ENCODE measurements at regions not wholly inside any gene's neighbourhood (a gene's known extent, or its start where the extent isn't known, plus 50 kb on each side); places are given as distances from the start of the nearest gene placed in this dataset.

- Histone ChIP-seq H3K4me1 (peaks cover 0 to 7% (median 3%) of the 10 kb centered on the region in 4 donors), H3K9me3 (no peaks in the 10 kb centered on the region), H3K27ac (no peak overlapping the region), H3K27me3 (no peaks in the 10 kb centered on the region), H3K4me3 (no peak overlapping the region), H3K36me3 (peaks cover 6 to 32% (median 28%) of the 10 kb centered on the region in 4 donors)
- DNase-seq = no peak
- intact Hi-C loops (cut with DNase I; ENCODE audit: low total_unique reads) = no loop called here
- 93 to 97% (median 97%) methylated on average over 15 of the region's 15 CpGs for WGBS, 5 donors
- TF ChIP-seq EP300 (IDR thresholded peaks at IDR 0.05) (no peak), POLR2AphosphoS5 (IDR thresholded peaks at IDR 0.05) (no peak), POLR2A (IDR thresholded peaks at IDR 0.05) (no peak)
- TF ChIP-seq, protein P1, sequence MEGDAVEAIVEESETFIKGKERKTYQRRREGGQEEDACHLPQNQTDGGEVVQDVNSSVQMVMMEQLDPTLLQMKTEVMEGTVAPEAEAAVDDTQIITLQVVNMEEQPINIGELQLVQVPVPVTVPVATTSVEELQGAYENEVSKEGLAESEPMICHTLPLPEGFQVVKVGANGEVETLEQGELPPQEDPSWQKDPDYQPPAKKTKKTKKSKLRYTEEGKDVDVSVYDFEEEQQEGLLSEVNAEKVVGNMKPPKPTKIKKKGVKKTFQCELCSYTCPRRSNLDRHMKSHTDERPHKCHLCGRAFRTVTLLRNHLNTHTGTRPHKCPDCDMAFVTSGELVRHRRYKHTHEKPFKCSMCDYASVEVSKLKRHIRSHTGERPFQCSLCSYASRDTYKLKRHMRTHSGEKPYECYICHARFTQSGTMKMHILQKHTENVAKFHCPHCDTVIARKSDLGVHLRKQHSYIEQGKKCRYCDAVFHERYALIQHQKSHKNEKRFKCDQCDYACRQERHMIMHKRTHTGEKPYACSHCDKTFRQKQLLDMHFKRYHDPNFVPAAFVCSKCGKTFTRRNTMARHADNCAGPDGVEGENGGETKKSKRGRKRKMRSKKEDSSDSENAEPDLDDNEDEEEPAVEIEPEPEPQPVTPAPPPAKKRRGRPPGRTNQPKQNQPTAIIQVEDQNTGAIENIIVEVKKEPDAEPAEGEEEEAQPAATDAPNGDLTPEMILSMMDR (IDR thresholded peaks at IDR 0.05) = no peak
Measured at GRCh38 chr14:71684323-71684722, 247.9 kb upstream of the RGS6 start.

DNA sequence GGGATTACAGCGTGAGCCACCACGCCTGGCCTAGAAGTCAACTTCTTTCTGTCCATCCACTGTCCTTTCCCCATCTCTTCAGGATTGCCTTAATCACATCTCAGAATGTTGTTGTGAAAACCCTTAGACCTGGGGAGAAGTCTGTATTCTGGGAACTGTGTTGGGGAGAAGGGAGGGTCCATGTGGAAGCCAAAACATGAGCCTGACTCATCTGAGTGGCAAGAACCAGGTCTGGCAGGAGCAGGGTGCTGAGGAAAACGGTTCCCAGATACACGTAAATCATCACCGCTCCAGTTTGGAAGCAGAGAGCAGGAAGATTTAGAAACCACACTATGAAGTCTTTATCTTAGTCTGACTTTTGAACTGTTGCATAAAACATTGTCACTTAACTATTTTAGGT lies 245.6 kb upstream of the RGS6 start:
- H3K4me1 ChIP-seq = peaks cover 0 to 7% (median 3%) of the 10 kb centered on the region in 4 donors
- no peak for DNase-seq
- H3K36me3 ChIP-seq = peaks cover 6 to 49% (median 36%) of the 10 kb centered on the region in 4 donors
- peak overlapping the region in 3 of 5 donors; percentile 5 to 52 (median 13) for H3K27ac ChIP-seq
- H3K4me3 ChIP-seq = no peak overlapping the region
- WGBS, 5 donors = 78 to 89% (median 84%) methylated on average over 5 of the region's 5 CpGs
- intact Hi-C loops (cut with DNase I; ENCODE audit: low total_unique reads) = no loop called here
- H3K27me3 ChIP-seq = no peaks in the 10 kb centered on the region
- TF ChIP-seq EP300 (IDR thresholded peaks at IDR 0.05) (no peak), POLR2AphosphoS5 (IDR thresholded peaks at IDR 0.05) (peak in 1 of 3 donors; percentile 64)
- TF ChIP-seq, protein P1 (IDR thresholded peaks at IDR 0.05) = no peak
- no peaks in the 10 kb centered on the region for H3K9me3 ChIP-seq

GRCh38 chr14:71687166-71687831 lies 244.9 kb upstream of the RGS6 start:
- Histone ChIP-seq H3K27ac (peak overlapping the region in 3 of 5 donors; percentile 5 to 52 (median 34)), H3K4me1 (peaks cover 0 to 7% (median 3%) of the 10 kb centered on the region in 4 donors), H3K4me3 (no peak overlapping the region), H3K27me3 (no peaks in the 10 kb centered on the region), H3K36me3 (peaks cover 6 to 49% (median 37%) of the 10 kb centered on the region in 4 donors), H3K9me3 (no peaks in the 10 kb centered on the region)
- no peak for TF ChIP-seq POLR2AphosphoS5 (IDR thresholded peaks at IDR 0.05)
- intact Hi-C loops (cut with DNase I; ENCODE audit: low total_unique reads) = no loop called here
- no peak for DNase-seq
- 86 to 90% (median 88%) methylated on average over 2 of the region's 2 CpGs for WGBS, 5 donors

DNA sequence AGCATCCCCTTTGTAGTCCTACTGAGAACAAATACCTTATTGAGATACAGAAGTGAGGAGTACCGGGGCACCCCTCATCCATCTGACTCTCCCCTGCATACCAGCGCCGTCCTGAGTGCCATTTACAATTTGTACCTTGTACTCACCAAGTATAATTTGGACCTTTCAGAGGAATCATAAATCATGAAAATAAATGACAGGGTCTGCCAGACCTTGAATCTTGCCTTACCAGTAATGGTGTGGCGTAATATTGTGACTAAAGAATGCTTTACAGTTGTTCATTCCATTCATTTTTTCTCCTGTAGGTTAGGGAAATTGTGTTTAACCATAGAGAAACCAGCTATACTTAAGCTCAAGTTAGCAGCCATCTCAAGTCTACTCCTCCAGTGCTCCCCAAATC lies 243.7 kb upstream of the RGS6 start:
- Histone ChIP-seq H3K4me3 (no peak overlapping the region), H3K27ac (no peak overlapping the region), H3K36me3 (peaks cover 6 to 49% (median 41%) of the 10 kb centered on the region in 4 donors), H3K27me3 (no peaks in the 10 kb centered on the region), H3K4me1 (peaks cover 0 to 7% (median 3%) of the 10 kb centered on the region in 4 donors), H3K9me3 (no peaks in the 10 kb centered on the region)
- 87 to 97% (median 95%) methylated on average over 4 of the region's 4 CpGs for WGBS, 5 donors
- no peak for DNase-seq
- TF ChIP-seq EP300 (IDR thresholded peaks at IDR 0.05) (no peak), POLR2AphosphoS5 (IDR thresholded peaks at IDR 0.05) (no peak), POLR2A (IDR thresholded peaks at IDR 0.05) (no peak)
- TF ChIP-seq, protein P1 (IDR thresholded peaks at IDR 0.05) = no peak
- intact Hi-C loops (cut with DNase I; ENCODE audit: low total_unique reads) = no loop called here

GRCh38 chr14:71690478-71690877 lies 241.8 kb upstream of the RGS6 start:
- H3K9me3 ChIP-seq = no peaks in the 10 kb centered on the region
- H3K27ac ChIP-seq = no peak overlapping the region
- H3K4me3 ChIP-seq = no peak overlapping the region
- intact Hi-C loops (cut with DNase I; ENCODE audit: low total_unique reads) = no loop called here
- no peaks in the 10 kb centered on the region for H3K27me3 ChIP-seq
- DNase-seq = no peak
- H3K36me3 ChIP-seq = peaks cover 4 to 32% (median 24%) of the 10 kb centered on the region in 4 donors
- peaks cover 0 to 7% (median 3%) of the 10 kb centered on the region in 4 donors for H3K4me1 ChIP-seq
- WGBS, 5 donors = 88 to 98% (median 94%) methylated on average over 2 of the region's 2 CpGs
- TF ChIP-seq POLR2A (IDR thresholded peaks at IDR 0.05) (no peak), POLR2AphosphoS5 (IDR thresholded peaks at IDR 0.05) (no peak), EP300 (IDR thresholded peaks at IDR 0.05) (no peak)
- TF ChIP-seq, protein P1 (IDR thresholded peaks at IDR 0.05) = no peak

All from stomach (tissue), 8 donors.